GM23248 (cell line): ENCODE measurements at regions not wholly inside any gene's neighbourhood (a gene's known extent, or its start where the extent isn't known, plus 50 kb on each side); places are given as distances from the start of the nearest gene placed in this dataset.

Source experiments
- EZH2 ChIP-seq: fragments of 200-600 bp; sonication (generic); IDR thresholded peaks from 2 replicates; pipeline ENCODE4 v1.6.1; 2018; ENCODE audit warnings: antibody characterized with exemption, mild to moderate bottlenecking; ENCODE audit not compliant: insufficient read depth, poor library complexity, severe bottlenecking
- EZH2phosphoT487 ChIP-seq: fragments of 200-600 bp; sonication (generic); IDR thresholded peaks from 2 replicates; pipeline ENCODE4 v1.6.1; 2018; ENCODE audit warnings: antibody characterized with exemption, moderate library complexity, mild to moderate bottlenecking, low read depth; ENCODE audit not compliant: insufficient read depth

- TF ChIP-seq EZH2 (no peak), EZH2phosphoT487 (no peak)
Observed at GRCh38 chr10:46228563-46229071, 58.2 kb upstream of the ANTXRL start.
